ENCODE measurements at regions not wholly inside any gene's neighbourhood (a gene's known extent, or its start where the extent isn't known, plus 50 kb on each side); places are given as distances from the start of the nearest gene placed in this dataset.

- TF ChIP-seq ZNF274 (IDR thresholded peaks at IDR 0.05; ENCODE audit: low read depth, low read length): no peak
These were observed 135.4 kb downstream of the NRN1 start for GRCh38 chr6:5871296-5871695.

GRCh38 chr6:5869676-5870075 lies 137.0 kb downstream of the NRN1 start:
- no peak for TF ChIP-seq ZNF274 (IDR thresholded peaks at IDR 0.05; ENCODE audit: low read depth, low read length)
- no peak overlapping the region for H3K4me3 ChIP-seq (ENCODE audit: low read length)

More at GRCh38 chr6:5871296-5871695, 135.4 kb downstream of the NRN1 start:
- H3K4me3 ChIP-seq (ENCODE audit: low read length): no peak overlapping the region

DNA sequence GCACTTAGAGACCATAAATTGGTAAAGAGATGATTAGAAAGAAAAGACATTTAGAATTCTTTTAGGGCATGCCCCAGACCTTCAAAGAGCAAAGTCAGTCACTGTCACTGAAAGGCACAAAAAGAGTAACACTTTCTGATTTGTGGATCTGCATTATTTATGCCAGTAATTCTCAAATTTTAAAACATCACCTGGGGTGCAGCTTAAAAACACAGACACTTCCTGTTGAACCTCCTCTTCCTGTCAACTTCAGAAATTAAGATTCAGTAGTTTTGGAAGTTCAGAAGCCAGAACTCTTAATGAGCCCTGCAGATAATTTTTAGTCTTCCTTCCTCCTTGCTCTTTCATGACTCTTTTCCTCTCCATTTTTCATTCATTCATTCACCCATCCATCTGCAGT lies 137.5 kb downstream of the NRN1 start:
- H3K4me3 ChIP-seq (ENCODE audit: low read length): no peak overlapping the region
- TF ChIP-seq ZNF274 (IDR thresholded peaks at IDR 0.05; ENCODE audit: low read depth, low read length): no peak

DNA sequence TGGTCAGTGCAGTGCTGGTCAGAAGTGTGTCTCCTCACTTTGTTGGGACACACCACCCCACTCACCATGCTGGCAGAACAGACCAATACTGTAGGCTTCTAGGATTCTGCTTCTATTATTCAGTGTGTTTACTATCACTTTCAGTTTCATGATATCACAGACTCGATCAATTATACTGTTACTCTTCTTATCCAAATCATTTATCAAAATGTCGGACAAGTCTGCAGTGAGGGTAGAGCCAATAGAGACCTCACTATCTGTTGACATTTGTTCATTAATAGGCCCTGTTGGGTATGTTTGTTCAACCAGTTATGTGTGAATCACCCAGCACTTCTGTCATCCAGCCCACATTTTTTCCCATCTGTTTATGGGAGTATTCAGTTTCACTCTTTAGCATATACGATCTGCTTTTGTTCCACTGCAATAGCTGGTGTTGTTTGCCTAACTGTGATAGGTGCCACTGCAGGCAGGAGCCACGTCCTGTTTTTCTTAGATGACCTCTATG lies 140.1 kb downstream of the NRN1 start:
- TF ChIP-seq ZNF274 (IDR thresholded peaks at IDR 0.05; ENCODE audit: low read depth, low read length): no peak
- no peak overlapping the region for H3K4me3 ChIP-seq (ENCODE audit: low read length)

DNA sequence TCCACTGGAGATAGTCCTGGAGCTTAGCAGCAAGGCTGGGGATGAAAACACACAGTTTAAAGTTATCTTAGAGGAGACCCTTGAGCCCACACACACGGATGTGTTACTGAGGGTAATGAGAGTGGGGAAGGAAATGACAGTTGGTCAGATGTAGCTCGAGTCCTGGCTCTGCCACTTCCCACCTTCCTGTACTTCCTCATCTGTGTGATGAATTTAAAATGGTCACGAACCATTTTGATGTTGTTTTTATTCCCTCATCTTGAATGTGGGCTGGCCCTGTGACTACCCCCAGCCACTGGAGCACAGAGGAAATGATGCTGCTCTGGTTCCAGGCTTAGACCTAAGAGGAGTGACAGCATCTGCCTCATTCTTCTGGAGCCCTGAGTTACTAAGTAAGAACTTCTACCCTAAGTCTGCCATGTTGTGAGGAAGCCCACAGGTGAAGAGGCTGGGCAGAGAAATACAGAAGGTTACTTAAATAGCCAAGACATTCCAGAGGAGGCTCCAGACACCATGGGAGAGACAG lies 141.2 kb downstream of the NRN1 start:
- no peak for TF ChIP-seq ZNF274 (IDR thresholded peaks at IDR 0.05; ENCODE audit: low read depth, low read length)
- H3K4me3 ChIP-seq (ENCODE audit: low read length): no peak overlapping the region

GRCh38 chr6:5860849-5861248 lies 145.9 kb downstream of the NRN1 start:
- TF ChIP-seq ZNF274 (IDR thresholded peaks at IDR 0.05; ENCODE audit: low read depth, low read length): no peak
- H3K4me3 ChIP-seq (ENCODE audit: low read length): no peak overlapping the region

- no peak overlapping the region for H3K4me3 ChIP-seq (ENCODE audit: low read length)
- no peak for TF ChIP-seq ZNF274 (IDR thresholded peaks at IDR 0.05; ENCODE audit: low read depth, low read length)
These were observed 150.8 kb downstream of the NRN1 start for GRCh38 chr6:5855787-5856470.

DNA sequence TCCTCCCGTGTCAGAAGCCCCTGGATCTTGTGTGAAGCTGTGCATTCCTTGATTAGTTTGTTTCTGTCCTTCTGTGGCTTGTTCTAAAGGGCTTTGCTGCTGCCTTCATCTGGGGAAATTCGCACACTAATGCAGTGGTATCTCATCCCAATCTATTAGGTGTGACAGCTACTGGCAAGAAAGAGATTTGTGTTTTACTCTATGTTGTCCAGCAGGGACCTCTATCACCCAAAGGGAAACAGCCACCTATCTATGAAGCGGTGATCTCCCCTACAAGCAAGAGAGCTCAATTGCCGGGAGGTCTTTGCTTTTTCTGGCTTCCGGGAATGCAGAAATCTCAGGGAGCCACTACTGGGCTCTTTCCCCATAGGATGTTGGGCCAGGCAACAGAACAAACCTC lies 151.8 kb downstream of the NRN1 start:
- TF ChIP-seq ZNF274 (IDR thresholded peaks at IDR 0.05; ENCODE audit: low read depth, low read length): no peak

GRCh38 chr6:5851261-5851757 lies 155.4 kb downstream of the NRN1 start:
- no peak for TF ChIP-seq ZNF274 (IDR thresholded peaks at IDR 0.05; ENCODE audit: low read depth, low read length)
- H3K4me3 ChIP-seq (ENCODE audit: low read length): no peak overlapping the region

More for the DNA sequence above, 151.8 kb downstream of the NRN1 start:
- H3K4me3 ChIP-seq (ENCODE audit: low read length): no peak overlapping the region

- H3K4me3 ChIP-seq (ENCODE audit: low read length): no peak overlapping the region
- no peak for TF ChIP-seq ZNF274 (IDR thresholded peaks at IDR 0.05; ENCODE audit: low read depth, low read length)
These were observed 155.9 kb downstream of the NRN1 start for GRCh38 chr6:5850848-5851255.

DNA sequence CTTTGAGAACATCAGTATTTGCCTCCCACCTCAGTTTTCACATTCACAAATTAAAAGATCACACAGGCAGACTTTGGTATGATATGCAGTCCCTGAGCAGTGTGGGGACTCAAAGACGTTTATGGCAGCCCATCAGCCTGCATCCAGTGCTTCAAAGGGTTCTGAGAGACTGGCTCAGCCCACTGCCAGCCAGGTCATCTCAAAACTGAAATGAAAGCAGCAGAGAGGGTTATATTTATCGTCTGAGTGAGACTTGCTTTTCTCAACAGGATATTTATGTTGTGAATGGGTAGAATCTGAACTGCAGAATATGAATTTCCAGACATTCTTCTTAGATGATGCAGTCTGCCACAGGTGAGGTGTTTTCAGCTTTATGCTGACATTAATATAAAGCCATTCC lies 159.8 kb downstream of the NRN1 start:
- TF ChIP-seq ZNF274 (IDR thresholded peaks at IDR 0.05; ENCODE audit: low read depth, low read length): no peak
- no peak overlapping the region for H3K4me3 ChIP-seq (ENCODE audit: low read length)

- no peak for TF ChIP-seq ZNF274 (IDR thresholded peaks at IDR 0.05; ENCODE audit: low read depth, low read length)
- H3K4me3 ChIP-seq (ENCODE audit: low read length): no peak overlapping the region
These were observed 160.4 kb downstream of the NRN1 start for GRCh38 chr6:5846335-5846734.

GRCh38 chr6:5843078-5843477 lies 163.6 kb downstream of the NRN1 start:
- H3K4me3 ChIP-seq (ENCODE audit: low read length): no peak overlapping the region
- TF ChIP-seq ZNF274 (IDR thresholded peaks at IDR 0.05; ENCODE audit: low read depth, low read length): no peak

GRCh38 chr6:5840734-5841390 lies 165.9 kb downstream of the NRN1 start:
- H3K4me3 ChIP-seq (ENCODE audit: low read length): no peak overlapping the region
- no peak for TF ChIP-seq ZNF274 (IDR thresholded peaks at IDR 0.05; ENCODE audit: low read depth, low read length)
